GM12878 (cell line): ENCODE measurements at regions not wholly inside any gene's neighbourhood (a gene's known extent, or its start where the extent isn't known, plus 50 kb on each side); places are given as distances from the start of the nearest gene placed in this dataset.

ENCODE experiments used
- ATAC-seq: fragments of 200-7000 bp; cut with Tn5 transposase; 3 replicates; pipeline ENCODE4 v1.9.1; 2020; ENCODE audit warnings: mild to moderate bottlenecking, moderate library complexity
- BruUV-seq: library from RNA; stranded (reverse); fragments of 400-500 nt; replicated peaks from 2 replicates; lab custom pipeline; 2021; lab: Mats Ljungman, UMichigan
- CTCF ChIA-PET: fragments of 300-600 bp; sonication (Branson Sonifier 250); formaldehyde crosslinking; extraction: SDS; loops from one replicate; lab custom pipeline; 2021; ENCODE audit warnings: inconsistent platforms; lab: Yijun Ruan, JAX
- POLR2A ChIA-PET: fragments of 350-600 bp; formaldehyde crosslinking; extraction: SDS; loops from one replicate; lab custom pipeline; 2021; ENCODE audit warnings: inconsistent platforms; lab: Charles Lee
- RAD21 ChIA-PET: fragments of 300-600 bp; sonication (Branson Sonifier 250); formaldehyde crosslinking; loops from one replicate; lab custom pipeline; 2023; ENCODE audit warnings: antibody characterized with exemption; ENCODE audit not compliant: unreplicated experiment; lab: Charles Lee
- SMC1A ChIA-PET: fragments of 300-600 bp; sonication (Branson Sonifier 250); formaldehyde crosslinking; loops from one replicate; lab custom pipeline; 2023; ENCODE audit not compliant: unreplicated experiment, uncharacterized antibody; lab: Charles Lee
- DNase-seq: peaks from one replicate; pipeline ENCODE4 v3.0.0-alpha.2; 2011; ENCODE audit warnings: low read depth, low spot score
- FAIRE-seq: peaks from 3 replicates; lab custom pipeline; 2011; peaks lifted over from hg19 to GRCh38; lab: Jason Lieb, UNC
- H2AFZ ChIP-seq: 2 replicates; pipeline ENCODE4 v1.6.0; 2011; ENCODE audit warnings: low read depth, low read length, control low read depth; ENCODE audit not compliant: control insufficient read depth
- H3K27ac ChIP-seq: 2 replicates; pipeline ENCODE4 v1.5.1; 2011; ENCODE audit warnings: control low read depth; ENCODE audit not compliant: control insufficient read depth, insufficient read depth
- H3K27me3 ChIP-seq, 2 experiments: replicated peaks in 1 of 2; 2 replicates each; pipeline versions ENCODE4 v1.6.0 to v1.6.1; 2011; ENCODE audit warnings: low read length in 1 of 2; ENCODE audit not compliant: control insufficient read depth in 2 of 2, insufficient read depth in 2 of 2
- H3K36me3 ChIP-seq, 2 experiments: 2 replicates each; pipeline ENCODE4 v1.5.1; 2011; ENCODE audit warnings: low read length in 1 of 2; ENCODE audit not compliant: control insufficient read depth in 2 of 2, insufficient read depth in 2 of 2
- H3K4me1 ChIP-seq: 2 replicates; pipeline ENCODE4 v1.6.1; 2011; ENCODE audit warnings: mild to moderate bottlenecking, low read length, moderate library complexity, mixed read lengths; ENCODE audit not compliant: control insufficient read depth, insufficient read depth
- H3K4me2 ChIP-seq: 2 replicates; pipeline ENCODE4 v1.6.0; 2011; ENCODE audit warnings: control low read depth; ENCODE audit not compliant: control insufficient read depth, insufficient read depth
- H3K4me3 ChIP-seq: fragments of 200-600 bp; sonication (generic); 2 replicates; pipeline ENCODE4 v1.5.1; 2016
- H3K79me2 ChIP-seq: 2 replicates; pipeline ENCODE4 v1.6.0; 2011; ENCODE audit warnings: low read length; ENCODE audit not compliant: control insufficient read depth, insufficient read depth
- H3K9ac ChIP-seq: 2 replicates; pipeline ENCODE4 v1.8.0; 2011; ENCODE audit warnings: low read length, control low read depth, mixed read lengths; ENCODE audit not compliant: control insufficient read depth, insufficient read depth
- H3K9me3 ChIP-seq: replicated peaks from 3 replicates; pipeline ENCODE4 v1.5.1; 2011; ENCODE audit warnings: mild to moderate bottlenecking, low read length; ENCODE audit not compliant: control insufficient read depth, insufficient read depth
- H4K20me1 ChIP-seq: 2 replicates; pipeline ENCODE4 v1.6.0; 2011; ENCODE audit not compliant: control insufficient read depth, insufficient read depth
- ASH2L ChIP-seq: fragments of 300-600, 200-600 bp; sonication (generic); IDR thresholded peaks from 2 replicates; pipeline ENCODE4 v1.6.1; 2017; ENCODE audit warnings: low read depth, mild to moderate bottlenecking, borderline replicate concordance
- BHLHE40 ChIP-seq, 2 experiments: fragments of 450-650 bp in 1 of 2; IDR thresholded peaks; 2 replicates each; pipeline ENCODE4 v1.6.1; 2011 to 2017; ENCODE audit warnings: low read depth in 2 of 2, borderline replicate concordance in 1 of 2, improper control_type of control experiment in 1 of 2, low read length in 1 of 2, mild to moderate bottlenecking in 1 of 2
- HDAC6 ChIP-seq: fragments of 200-600 bp; sonication (generic); IDR thresholded peaks from one replicate; pipeline ENCODE4 v1.8.0; 2017; ENCODE audit warnings: antibody characterized with exemption; ENCODE audit not compliant: unreplicated experiment
- IRF4 ChIP-seq: IDR thresholded peaks from 2 replicates; pipeline ENCODE4 v1.6.1; 2011; ENCODE audit warnings: low read depth, low read length
- KLF5 ChIP-seq: fragments of 450-650 bp; IDR thresholded peaks from 2 replicates; pipeline ENCODE4 v1.6.1; 2014; ENCODE audit warnings: mild to moderate bottlenecking; ENCODE audit not compliant: partially characterized antibody
- MEF2B ChIP-seq: fragments of 450-650 bp; IDR thresholded peaks from 2 replicates; pipeline ENCODE4 v1.6.1; 2018; ENCODE audit warnings: mild to moderate bottlenecking, moderate library complexity; ENCODE audit not compliant: partially characterized antibody, poor library complexity, severe bottlenecking
- MTA2 ChIP-seq: fragments of 450-650 bp; IDR thresholded peaks from 2 replicates; pipeline ENCODE4 v1.6.1; 2016; ENCODE audit warnings: low read depth, mild to moderate bottlenecking, moderate library complexity
- MTA3 ChIP-seq: IDR thresholded peaks from 2 replicates; pipeline ENCODE4 v1.6.1; 2012; ENCODE audit warnings: low read length, inconsistent platforms, borderline replicate concordance
- MXI1 ChIP-seq: fragments of 150-350 bp; IDR thresholded peaks from 2 replicates; pipeline ENCODE4 v1.6.1; 2011; ENCODE audit warnings: low read depth, mild to moderate bottlenecking, inconsistent platforms, low read length, improper control_type of control experiment
- RAD51 ChIP-seq: fragments of 450-650 bp; IDR thresholded peaks from 2 replicates; pipeline ENCODE4 v1.6.1; 2016; ENCODE audit warnings: moderate library complexity, mild to moderate bottlenecking, inconsistent platforms
- RCOR1 ChIP-seq: conservative IDR thresholded peaks from 2 replicates; pipeline ENCODE4 v1.6.1; 2012; ENCODE audit warnings: low read depth, low read length, improper control_type of control experiment
- SMC3 ChIP-seq: IDR thresholded peaks from 2 replicates; pipeline ENCODE4 v1.6.1; 2011; ENCODE audit warnings: low read length, improper control_type of control experiment, borderline replicate concordance
- SPI1 ChIP-seq: IDR thresholded peaks from 2 replicates; pipeline ENCODE4 v1.6.1; 2011; ENCODE audit warnings: low read depth, mild to moderate bottlenecking, low read length, moderate library complexity, borderline replicate concordance; ENCODE audit not compliant: insufficient read depth
- TBL1XR1 ChIP-seq: IDR thresholded peaks from 2 replicates; pipeline ENCODE4 v1.6.1; 2012; ENCODE audit warnings: low read depth, low read length, improper control_type of control experiment
- ZNF24 ChIP-seq: fragments of 450-650 bp; IDR thresholded peaks from 2 replicates; pipeline ENCODE4 v1.6.1; 2017; ENCODE audit warnings: antibody characterized with exemption, mild to moderate bottlenecking
- ZNF622 ChIP-seq: fragments of 450-650 bp; IDR thresholded peaks from 2 replicates; pipeline ENCODE4 v1.6.1; 2017; ENCODE audit warnings: mild to moderate bottlenecking, inconsistent platforms
- WGBS: methylation state at CpG from one replicate; pipeline ENCODE4 v1.1.6; 2016; ENCODE audit warnings: low lambda C conversion rate; ENCODE audit not compliant: insufficient replicate concordance, insufficient coverage; ENCODE audit errors: missing lambda C conversion rate; 5-methylcytosine and 5-hydroxymethylcytosine counted together
- in situ Hi-C: fragments of 300-500 bp; cut with MboI; formaldehyde crosslinking; loops from 9 replicates; pipeline ENCODE4 v1.14.3; 2018; ENCODE audit warnings: mixed read lengths
- intact Hi-C: fragments of 100-400 bp; cut with micrococcal nuclease; formaldehyde crosslinking; loops from one replicate; pipeline ENCODE4 v1.14.2; 2022; ENCODE audit not compliant: unreplicated experiment
- TF ChIP-seq, protein P1 (sequence below): IDR thresholded peaks from 2 replicates; pipeline ENCODE4 v1.6.1; 2012; ENCODE audit warnings: low read depth, low read length, improper control_type of control experiment
- TF ChIP-seq, protein P2 (sequence below): fragments of 450-650 bp; IDR thresholded peaks from 2 replicates; pipeline ENCODE4 v1.6.1; 2017; ENCODE audit warnings: borderline replicate concordance
- TF ChIP-seq, protein P3 (sequence below): fragments of 450-650 bp; formaldehyde crosslinking; IDR thresholded peaks from 2 replicates; pipeline ENCODE4 v1.5.0; 2022; ENCODE audit warnings: mild to moderate bottlenecking, missing genetic modification characterization

DNA sequence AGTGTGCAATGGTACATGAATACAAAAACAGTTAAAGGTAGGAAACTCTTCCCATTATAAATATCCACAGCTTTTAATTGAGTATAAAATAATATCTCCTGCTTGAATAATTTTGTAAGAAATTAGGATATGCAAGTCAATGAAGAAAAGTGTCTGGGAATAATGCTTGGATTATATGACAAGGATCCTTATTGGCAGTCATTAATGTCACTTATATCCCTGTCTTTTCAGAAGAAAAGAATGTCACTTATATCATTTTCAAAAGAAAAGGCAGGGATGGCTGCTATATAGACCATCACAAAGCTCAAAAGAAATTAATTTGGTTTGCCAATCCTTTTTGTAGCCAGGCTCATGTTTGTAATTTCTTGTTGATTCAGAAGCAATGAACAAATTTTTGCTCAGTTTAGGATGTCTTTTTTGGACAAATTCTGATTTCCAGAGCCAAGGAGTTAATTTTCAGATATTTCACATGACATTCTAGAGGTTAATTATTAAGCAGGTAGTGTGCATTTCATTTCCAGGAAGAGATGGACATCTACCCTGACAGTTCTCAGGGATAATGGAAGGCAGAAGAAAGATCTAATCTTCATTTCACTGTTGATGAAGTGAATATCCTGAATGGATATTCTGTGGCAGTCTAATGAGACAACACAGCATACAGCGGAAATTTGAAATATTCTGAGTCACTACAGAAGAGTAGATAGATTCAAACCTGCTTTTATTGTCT is 299.8 kb downstream of the RPS29 start (continued):
- TF ChIP-seq, protein P1, sequence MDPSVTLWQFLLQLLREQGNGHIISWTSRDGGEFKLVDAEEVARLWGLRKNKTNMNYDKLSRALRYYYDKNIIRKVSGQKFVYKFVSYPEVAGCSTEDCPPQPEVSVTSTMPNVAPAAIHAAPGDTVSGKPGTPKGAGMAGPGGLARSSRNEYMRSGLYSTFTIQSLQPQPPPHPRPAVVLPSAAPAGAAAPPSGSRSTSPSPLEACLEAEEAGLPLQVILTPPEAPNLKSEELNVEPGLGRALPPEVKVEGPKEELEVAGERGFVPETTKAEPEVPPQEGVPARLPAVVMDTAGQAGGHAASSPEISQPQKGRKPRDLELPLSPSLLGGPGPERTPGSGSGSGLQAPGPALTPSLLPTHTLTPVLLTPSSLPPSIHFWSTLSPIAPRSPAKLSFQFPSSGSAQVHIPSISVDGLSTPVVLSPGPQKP = no peak
- TF ChIP-seq HDAC6 = no peak
- TF ChIP-seq ASH2L = no peak
- no peak for TF ChIP-seq BHLHE40 (IDR thresholded peaks at IDR 0.05; ENCODE audit: borderline replicate concordance in 1 of 2, low read depth in 2 of 2, low read length in 1 of 2)
- no peak for TF ChIP-seq SPI1
- no peak for TF ChIP-seq KLF5
- TF ChIP-seq ZNF622 = no peak
- no peak for TF ChIP-seq TBL1XR1
- TF ChIP-seq RCOR1 = no peak
- no peak for TF ChIP-seq MEF2B
- TF ChIP-seq, all 136 proteins: peak for 0

DNA sequence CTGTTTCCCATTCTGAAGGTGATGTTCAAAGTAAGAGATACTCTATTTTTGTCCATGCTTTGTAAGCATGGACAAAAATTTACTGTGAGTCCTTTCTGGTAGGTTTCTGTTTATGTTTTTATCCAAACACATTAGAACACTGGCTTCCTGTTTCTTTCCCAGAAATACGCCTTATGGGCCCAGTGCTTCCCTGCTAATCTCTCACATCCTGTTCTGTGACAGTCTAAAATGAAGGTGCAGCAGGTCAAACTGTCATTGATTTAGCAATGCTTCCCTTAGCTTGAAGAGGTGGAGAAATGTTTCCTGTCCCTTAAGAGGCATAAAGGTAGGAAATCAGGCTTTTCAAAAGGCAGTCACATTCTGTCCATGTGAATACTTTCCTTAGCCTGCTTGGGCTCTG is 305.6 kb downstream of the RPS29 start:
- Histone ChIP-seq H3K4me2 (no peak overlapping the region), H3K27ac (no peak overlapping the region), H2AFZ (no peak overlapping the region), H3K9me3 (no peaks in the 10 kb centered on the region), H4K20me1 (no peaks in the 10 kb centered on the region), H3K9ac (no peak overlapping the region), H3K4me1 (no peaks in the 10 kb centered on the region), H3K36me3 (no peaks in the 10 kb centered on the region), H3K27me3 (no peaks in the 10 kb centered on the region), H3K79me2 (no peaks in the 10 kb centered on the region), H3K4me3 (no peak overlapping the region)
- WGBS = 0% methylated on average over 1 of the region's 1 CpG
- ATAC-seq (no peak), DNase-seq (no peak), FAIRE-seq (no peak)
- CTCF ChIA-PET = no interaction called here
- BruUV-seq = no TSS peak
- in situ Hi-C loops (no loop called here), intact Hi-C loops (no loop called here)
- SMC1A ChIA-PET = no interaction called here
- RAD21 ChIA-PET = no interaction called here
- POLR2A ChIA-PET = no interaction called here
- TF ChIP-seq IRF4 (no peak), MXI1 (no peak), ZNF24 (no peak), SMC3 (no peak), MTA2 (no peak), RAD51 (no peak), MTA3 (no peak)
- TF ChIP-seq, protein P2, sequence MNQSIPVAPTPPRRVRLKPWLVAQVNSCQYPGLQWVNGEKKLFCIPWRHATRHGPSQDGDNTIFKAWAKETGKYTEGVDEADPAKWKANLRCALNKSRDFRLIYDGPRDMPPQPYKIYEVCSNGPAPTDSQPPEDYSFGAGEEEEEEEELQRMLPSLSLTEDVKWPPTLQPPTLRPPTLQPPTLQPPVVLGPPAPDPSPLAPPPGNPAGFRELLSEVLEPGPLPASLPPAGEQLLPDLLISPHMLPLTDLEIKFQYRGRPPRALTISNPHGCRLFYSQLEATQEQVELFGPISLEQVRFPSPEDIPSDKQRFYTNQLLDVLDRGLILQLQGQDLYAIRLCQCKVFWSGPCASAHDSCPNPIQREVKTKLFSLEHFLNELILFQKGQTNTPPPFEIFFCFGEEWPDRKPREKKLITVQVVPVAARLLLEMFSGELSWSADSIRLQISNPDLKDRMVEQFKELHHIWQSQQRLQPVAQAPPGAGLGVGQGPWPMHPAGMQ = no peak
- TF ChIP-seq, protein P3, sequence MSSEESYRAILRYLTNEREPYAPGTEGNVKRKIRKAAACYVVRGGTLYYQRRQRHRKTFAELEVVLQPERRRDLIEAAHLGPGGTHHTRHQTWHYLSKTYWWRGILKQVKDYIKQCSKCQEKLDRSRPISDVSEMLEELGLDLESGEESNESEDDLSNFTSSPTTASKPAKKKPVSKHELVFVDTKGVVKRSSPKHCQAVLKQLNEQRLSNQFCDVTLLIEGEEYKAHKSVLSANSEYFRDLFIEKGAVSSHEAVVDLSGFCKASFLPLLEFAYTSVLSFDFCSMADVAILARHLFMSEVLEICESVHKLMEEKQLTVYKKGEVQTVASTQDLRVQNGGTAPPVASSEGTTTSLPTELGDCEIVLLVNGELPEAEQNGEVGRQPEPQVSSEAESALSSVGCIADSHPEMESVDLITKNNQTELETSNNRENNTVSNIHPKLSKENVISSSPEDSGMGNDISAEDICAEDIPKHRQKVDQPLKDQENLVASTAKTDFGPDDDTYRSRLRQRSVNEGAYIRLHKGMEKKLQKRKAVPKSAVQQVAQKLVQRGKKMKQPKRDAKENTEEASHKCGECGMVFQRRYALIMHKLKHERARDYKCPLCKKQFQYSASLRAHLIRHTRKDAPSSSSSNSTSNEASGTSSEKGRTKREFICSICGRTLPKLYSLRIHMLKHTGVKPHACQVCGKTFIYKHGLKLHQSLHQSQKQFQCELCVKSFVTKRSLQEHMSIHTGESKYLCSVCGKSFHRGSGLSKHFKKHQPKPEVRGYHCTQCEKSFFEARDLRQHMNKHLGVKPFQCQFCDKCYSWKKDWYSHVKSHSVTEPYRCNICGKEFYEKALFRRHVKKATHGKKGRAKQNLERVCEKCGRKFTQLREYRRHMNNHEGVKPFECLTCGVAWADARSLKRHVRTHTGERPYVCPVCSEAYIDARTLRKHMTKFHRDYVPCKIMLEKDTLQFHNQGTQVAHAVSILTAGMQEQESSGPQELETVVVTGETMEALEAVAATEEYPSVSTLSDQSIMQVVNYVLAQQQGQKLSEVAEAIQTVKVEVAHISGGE = no peak
